Jurkat, Clone E6-1 (cell line): ENCODE measurements at regions not wholly inside any gene's neighbourhood (a gene's known extent, or its start where the extent isn't known, plus 50 kb on each side); places are given as distances from the start of the nearest gene placed in this dataset.

ENCODE experiments used
- DNase-seq: peaks from one replicate; pipeline ENCODE4 v3.0.0-alpha.2; 2011; ENCODE audit warnings: low read depth, low spot score
- H3K4me3 ChIP-seq: 2 replicates; pipeline ENCODE4 v1.5.1; 2011; ENCODE audit warnings: mild to moderate bottlenecking, low read length, control low read depth, moderate library complexity

- DNase-seq: no peak
- H3K4me3 ChIP-seq: no peak overlapping the region
Observed at GRCh38 chr14:99325016-99325415, 53.0 kb upstream of the BCL11B start.

- DNase-seq: no peak
- no peak overlapping the region for H3K4me3 ChIP-seq
Observed at GRCh38 chr14:99324291-99324690, 52.3 kb upstream of the BCL11B start.

DNA sequence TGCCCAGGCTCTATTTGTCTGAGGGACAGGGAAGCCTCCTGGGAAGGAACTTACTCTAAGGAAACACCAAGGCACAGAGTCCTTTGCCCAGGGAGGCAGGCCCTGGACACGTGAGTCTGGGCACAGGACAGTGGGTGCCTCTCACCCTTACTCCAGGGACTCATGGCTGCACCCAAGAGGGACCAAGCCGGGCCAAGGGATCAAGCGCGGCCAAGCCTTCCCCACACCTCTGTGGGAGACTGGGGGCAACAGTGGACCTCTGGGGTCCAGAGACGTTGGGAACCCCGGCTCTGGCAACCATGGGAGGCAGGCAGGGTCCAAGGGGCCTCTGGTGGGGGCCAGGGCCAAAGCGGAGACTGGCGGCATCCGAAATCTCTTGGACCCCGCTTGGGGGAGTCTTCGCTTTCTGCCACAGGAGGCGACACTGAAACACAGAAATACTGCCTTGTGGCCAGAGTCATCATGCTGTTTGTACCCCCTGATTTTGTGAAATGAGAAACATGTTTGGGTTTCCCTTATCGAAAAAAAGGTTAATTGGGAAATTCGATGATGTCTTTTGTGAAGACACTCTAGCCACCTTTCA, 51.7 kb upstream of the BCL11B start:
- no peak overlapping the region for H3K4me3 ChIP-seq

GRCh38 chr14:99322731-99323599, 51.0 kb upstream of the BCL11B start:
- no peak overlapping the region for H3K4me3 ChIP-seq
- no peak for DNase-seq

More for the DNA sequence above, 51.7 kb upstream of the BCL11B start:
- no peak for DNase-seq

DNA sequence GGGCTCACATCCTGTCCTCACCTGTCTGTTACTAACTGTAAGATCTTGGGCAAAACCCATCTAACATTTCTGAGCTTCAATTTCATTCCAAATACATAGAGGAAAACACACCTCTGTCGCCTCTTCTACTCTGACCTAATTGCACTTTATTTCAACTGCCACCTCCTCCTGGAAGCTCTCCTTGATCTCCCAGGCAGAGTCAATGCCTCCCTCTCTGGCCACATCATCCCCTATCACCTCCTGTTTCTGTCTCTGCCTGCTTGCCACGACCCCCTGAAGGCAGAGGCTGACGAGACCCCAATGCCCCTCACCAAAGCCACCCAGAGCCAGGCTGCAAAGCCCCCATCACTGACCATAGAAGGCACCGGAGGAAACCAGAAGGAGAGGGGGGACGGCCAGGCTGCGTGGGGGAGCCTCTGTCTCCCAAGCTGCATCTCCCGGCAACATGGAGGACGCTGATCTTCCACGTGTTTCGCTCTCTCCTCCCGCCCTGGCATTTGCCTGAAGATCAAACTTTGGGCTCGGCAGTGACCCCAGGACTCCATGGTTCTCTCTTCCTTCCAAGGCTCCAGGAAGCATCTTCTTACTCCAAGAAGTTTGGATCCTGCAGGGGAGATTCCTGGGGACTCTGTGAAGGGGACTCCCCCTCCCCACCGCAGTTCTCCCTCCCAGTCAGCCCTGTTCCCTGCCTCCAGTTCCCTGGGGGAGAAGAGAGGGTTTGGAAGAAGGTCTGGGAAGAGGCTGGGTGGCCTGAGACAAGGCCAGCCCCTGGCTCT, 50.1 kb upstream of the BCL11B start:
- DNase-seq: no peak
- H3K4me3 ChIP-seq: no peak overlapping the region
